UCSD-AML1 (cell line): ENCODE measurements at regions not wholly inside any gene's neighbourhood (a gene's known extent, or its start where the extent isn't known, plus 50 kb on each side); places are given as distances from the start of the nearest gene placed in this dataset.
"Not testable (repeated sequence)": the region's sequence is repeated elsewhere in the genome, so short reads cannot be mapped to it uniquely, and the experiment has no call there.

Experiments used
- DNase-seq: peaks from one replicate; lab custom pipeline; 2025; ENCODE audit not compliant: unreplicated experiment; lab: John Stamatoyannopoulos, UW

GRCh38 chr1:244156617-244157016 is 105.5 kb downstream of the ZBTB18 start:
- not testable (repeated sequence) for DNase-seq

GRCh38 chr1:244157731-244158438 is 106.8 kb downstream of the ZBTB18 start:
- DNase-seq = no peak

- DNase-seq = no peak
Observed at GRCh38 chr1:244159646-244160045, 108.6 kb downstream of the ZBTB18 start.

GRCh38 chr1:244160455-244161235 is 109.6 kb downstream of the ZBTB18 start:
- DNase-seq = peak; percentile 18

- no peak for DNase-seq
Observed at GRCh38 chr1:244161236-244161510, 110.1 kb downstream of the ZBTB18 start.

- DNase-seq = no peak
Observed at GRCh38 chr1:244162786-244163530, 111.9 kb downstream of the ZBTB18 start.

- no peak for DNase-seq
Observed at GRCh38 chr1:244163861-244164510, 112.9 kb downstream of the ZBTB18 start.

- DNase-seq = no peak
Observed at GRCh38 chr1:244164511-244164890, 113.4 kb downstream of the ZBTB18 start.

GRCh38 chr1:244165021-244165420 is 113.9 kb downstream of the ZBTB18 start:
- DNase-seq = no peak

- DNase-seq = no peak
Observed at GRCh38 chr1:244165701-244166100, 114.6 kb downstream of the ZBTB18 start.

- no peak for DNase-seq
Observed at GRCh38 chr1:244171241-244171985, 120.3 kb downstream of the ZBTB18 start.

GRCh38 chr1:244173240-244173639 is 122.2 kb downstream of the ZBTB18 start:
- no peak for DNase-seq

GRCh38 chr1:244173769-244174168 is 122.7 kb downstream of the ZBTB18 start:
- no peak for DNase-seq

- no peak for DNase-seq
Observed at GRCh38 chr1:244174922-244175521, 123.9 kb downstream of the ZBTB18 start.

GRCh38 chr1:244176201-244176600 is 125.1 kb downstream of the ZBTB18 start:
- no peak for DNase-seq

GRCh38 chr1:244180256-244180655 is 129.2 kb downstream of the ZBTB18 start:
- no peak for DNase-seq

- no peak for DNase-seq
Observed at GRCh38 chr1:244181867-244182266, 130.8 kb downstream of the ZBTB18 start.

- no peak for DNase-seq
Observed at GRCh38 chr1:244183037-244183436, 132.0 kb downstream of the ZBTB18 start.

- no peak for DNase-seq
Observed at GRCh38 chr1:244186372-244186771, 135.3 kb downstream of the ZBTB18 start.

GRCh38 chr1:244187310-244187709 is 136.2 kb downstream of the ZBTB18 start:
- DNase-seq = no peak
